Gastroesophageal sphincter (tissue), 3 donors: ENCODE measurements at regions not wholly inside any gene's neighbourhood (a gene's known extent, or its start where the extent isn't known, plus 50 kb on each side); places are given as distances from the start of the nearest gene placed in this dataset.

Experiments used
- EP300 ChIP-seq: sonication (generic); formaldehyde crosslinking; IDR thresholded peaks from one replicate; pipeline ENCODE4 v1.6.1; 2017; ENCODE audit warnings: antibody characterized with exemption, mild to moderate bottlenecking
- POLR2A ChIP-seq, 2 donors: fragments of 450-650 bp; IDR thresholded peaks; one replicate each; pipeline ENCODE4 v1.6.1; 2017; ENCODE audit warnings: antibody characterized with exemption in 2 of 2, mild to moderate bottlenecking in 2 of 2, moderate library complexity in 1 of 2
- POLR2AphosphoS5 ChIP-seq: sonication (generic); formaldehyde crosslinking; IDR thresholded peaks from one replicate; pipeline ENCODE4 v1.6.1; 2017; ENCODE audit warnings: antibody characterized with exemption
- TF ChIP-seq, protein P1 (sequence below), 4 experiments: fragments of 200-600 bp in 2 of 4; fragments of 450-650 bp in 2 of 4; sonication (generic) in 1 of 4; IDR thresholded peaks; one replicate each; pipeline ENCODE4 v1.5.1; 2017 to 2019; ENCODE audit warnings: antibody characterized with exemption in 4 of 4, mild to moderate bottlenecking in 2 of 4, moderate library complexity in 2 of 4

DNA sequence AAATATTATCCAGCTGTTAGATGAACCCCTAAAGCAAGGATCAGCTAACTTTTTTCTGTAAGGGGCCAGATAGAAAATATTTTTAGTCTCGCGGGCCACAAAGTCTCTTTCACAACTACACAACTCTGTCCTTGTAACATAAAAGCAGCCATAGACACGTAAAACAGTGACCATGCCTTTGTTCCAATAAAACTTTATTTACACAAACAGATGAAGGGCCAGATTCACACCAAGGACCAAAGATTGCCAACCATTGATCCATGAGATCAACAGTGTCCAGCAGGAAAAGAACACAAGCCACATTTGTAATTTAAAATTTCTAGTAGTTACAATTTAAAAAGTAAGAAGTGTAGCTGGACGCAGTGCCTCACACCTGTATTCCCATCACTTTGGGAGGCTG is 109.7 kb downstream of the PHETA1 start:
- TF ChIP-seq, protein P1, sequence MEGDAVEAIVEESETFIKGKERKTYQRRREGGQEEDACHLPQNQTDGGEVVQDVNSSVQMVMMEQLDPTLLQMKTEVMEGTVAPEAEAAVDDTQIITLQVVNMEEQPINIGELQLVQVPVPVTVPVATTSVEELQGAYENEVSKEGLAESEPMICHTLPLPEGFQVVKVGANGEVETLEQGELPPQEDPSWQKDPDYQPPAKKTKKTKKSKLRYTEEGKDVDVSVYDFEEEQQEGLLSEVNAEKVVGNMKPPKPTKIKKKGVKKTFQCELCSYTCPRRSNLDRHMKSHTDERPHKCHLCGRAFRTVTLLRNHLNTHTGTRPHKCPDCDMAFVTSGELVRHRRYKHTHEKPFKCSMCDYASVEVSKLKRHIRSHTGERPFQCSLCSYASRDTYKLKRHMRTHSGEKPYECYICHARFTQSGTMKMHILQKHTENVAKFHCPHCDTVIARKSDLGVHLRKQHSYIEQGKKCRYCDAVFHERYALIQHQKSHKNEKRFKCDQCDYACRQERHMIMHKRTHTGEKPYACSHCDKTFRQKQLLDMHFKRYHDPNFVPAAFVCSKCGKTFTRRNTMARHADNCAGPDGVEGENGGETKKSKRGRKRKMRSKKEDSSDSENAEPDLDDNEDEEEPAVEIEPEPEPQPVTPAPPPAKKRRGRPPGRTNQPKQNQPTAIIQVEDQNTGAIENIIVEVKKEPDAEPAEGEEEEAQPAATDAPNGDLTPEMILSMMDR (IDR thresholded peaks at IDR 0.05), result no peak
- TF ChIP-seq EP300 (no peak), POLR2A (IDR thresholded peaks at IDR 0.05) (no peak), POLR2AphosphoS5 (no peak)
